K562 (cell line): ENCODE measurements at regions not wholly inside any gene's neighbourhood (a gene's known extent, or its start where the extent isn't known, plus 50 kb on each side); places are given as distances from the start of the nearest gene placed in this dataset.

Source experiments
- ATAC-seq: fragments of 200-7000 bp; cut with Tn5 transposase; 3 replicates; pipeline ENCODE4 v1.9.1; 2020; ENCODE audit warnings: moderate library complexity
- BruUV-seq: library from RNA; stranded (reverse); fragments of 400-500 nt; replicated peaks from 2 replicates; lab custom pipeline; 2021; lab: Mats Ljungman, UMichigan
- CTCF ChIA-PET: fragments of 300-600 bp; formaldehyde crosslinking; extraction: SDS; loops from one replicate; lab custom pipeline; 2021; ENCODE audit warnings: low intra/inter-chr PET ratio; lab: Yijun Ruan, JAX
- POLR2A ChIA-PET: fragments of 300-600, 350-650 bp; sonication (Branson Sonifier 250); formaldehyde crosslinking; extraction: SDS; loops from one replicate; lab custom pipeline; 2021; ENCODE audit warnings: antibody characterized with exemption, inconsistent platforms; lab: Yijun Ruan, JAX
- DNase-seq, 4 experiments: peaks; one replicate each; pipeline versions ENCODE4 v3.0.0 to v3.0.0-alpha.2; 2011 to 2018; ENCODE audit warnings: low spot score in 3 of 4, mixed read lengths in 3 of 4; ENCODE audit errors: extremely low read depth in 1 of 4
- FAIRE-seq: peaks from 2 replicates; lab custom pipeline; 2011; peaks lifted over from hg19 to GRCh38; lab: Jason Lieb, UNC
- H2AFZ ChIP-seq: 2 replicates; pipeline ENCODE4 v1.6.0; 2011; ENCODE audit warnings: low read depth, low read length, control low read depth, inconsistent platforms
- H3K27ac ChIP-seq: fragments of 200-600 bp; 3 replicates; pipeline ENCODE4 v1.8.0; 2011; ENCODE audit warnings: low read depth, mild to moderate bottlenecking, control low read depth, inconsistent platforms, low read length, moderate library complexity, mixed read lengths; ENCODE audit errors: extremely low read depth
- H3K27me3 ChIP-seq, 2 experiments: fragments of 300-600 bp in 1 of 2; 2 replicates in 1 of 2; 3 replicates in 1 of 2; pipeline versions ENCODE4 v1.6.0 to v1.8.0; 2011; ENCODE audit warnings: inconsistent platforms in 2 of 2, low read length in 2 of 2, mild to moderate bottlenecking in 1 of 2, mixed read lengths in 1 of 2, moderate library complexity in 1 of 2; ENCODE audit not compliant: control insufficient read depth in 2 of 2, insufficient read depth in 2 of 2
- H3K36me3 ChIP-seq: fragments of 300-600 bp; 3 replicates; pipeline ENCODE4 v1.8.0; 2011; ENCODE audit warnings: mild to moderate bottlenecking, low read length, inconsistent platforms; ENCODE audit not compliant: control insufficient read depth, insufficient read depth
- H3K4me1 ChIP-seq, 2 experiments: fragments of 200-600 bp in 1 of 2; replicated peaks in 1 of 2; 2 replicates in 1 of 2; 3 replicates in 1 of 2; pipeline versions ENCODE4 v1.5.1 to v1.8.0; 2011; ENCODE audit warnings: inconsistent platforms in 2 of 2, low read length in 2 of 2, mild to moderate bottlenecking in 1 of 2, mixed read lengths in 1 of 2, moderate library complexity in 1 of 2; ENCODE audit not compliant: control insufficient read depth in 2 of 2, insufficient read depth in 2 of 2
- H3K4me2 ChIP-seq: 2 replicates; pipeline ENCODE4 v1.6.1; 2011; ENCODE audit warnings: low read length, control low read depth, inconsistent platforms, mixed read lengths; ENCODE audit not compliant: insufficient read depth
- H3K4me3 ChIP-seq: fragments of 200-600 bp; sonication (generic), shearing (Covaris generic); 2 replicates; pipeline ENCODE4 v1.5.1; 2016; ENCODE audit warnings: control low read depth, inconsistent platforms
- H3K79me2 ChIP-seq: fragments of 200-600 bp; 3 replicates; pipeline ENCODE4 v1.8.0; 2011; ENCODE audit warnings: low read length, inconsistent platforms; ENCODE audit not compliant: control insufficient read depth, insufficient read depth
- H3K9ac ChIP-seq, 2 experiments: 2 replicates each; pipeline versions ENCODE4 v1.6.0 to v1.6.1; 2011; ENCODE audit warnings: low read depth in 2 of 2, low read length in 2 of 2, control low read depth in 1 of 2, inconsistent platforms in 1 of 2, mild to moderate bottlenecking in 1 of 2, mixed read lengths in 1 of 2; ENCODE audit not compliant: insufficient read depth in 1 of 2
- H3K9me1 ChIP-seq: one replicate; pipeline ENCODE4 v1.6.0; 2011; ENCODE audit warnings: inconsistent platforms, mild to moderate bottlenecking, low read length, moderate library complexity; ENCODE audit not compliant: control insufficient read depth, insufficient read depth
- H3K9me3 ChIP-seq: replicated peaks from 2 replicates; pipeline ENCODE4 v1.5.1; 2011; ENCODE audit warnings: low read depth, low read length, inconsistent platforms; ENCODE audit not compliant: control insufficient read depth, insufficient read depth
- H4K20me1 ChIP-seq: replicated peaks from 2 replicates; pipeline ENCODE4 v1.6.1; 2011; ENCODE audit warnings: low read length, inconsistent platforms, mixed read lengths; ENCODE audit not compliant: control insufficient read depth, insufficient read depth
- DPF2 ChIP-seq: fragments of 450-650 bp; IDR thresholded peaks from 2 replicates; pipeline ENCODE4 v1.6.1; 2016
- SREBF1 ChIP-seq: fragments of 150-350 bp; IDR thresholded peaks from 2 replicates; pipeline ENCODE4 v1.6.1; 2014; ENCODE audit warnings: antibody characterized with exemption, low read depth, low read length, borderline replicate concordance
- WGBS: fragments of 100-300 bp; shearing (Covaris generic); methylation state at CpG from one replicate; pipeline ENCODE4 v1.1.6; 2016; ENCODE audit warnings: low coverage, mixed read lengths; ENCODE audit not compliant: insufficient coverage; ENCODE audit errors: missing lambda C conversion rate; 5-methylcytosine and 5-hydroxymethylcytosine counted together
- in situ Hi-C: fragments of 300-500 bp; cut with MboI; formaldehyde crosslinking; loops from 4 replicates; pipeline ENCODE4 v1.15.0; 2018; ENCODE audit warnings: inconsistent platforms, mixed read lengths
- intact Hi-C: fragments of 100-400 bp; cut with micrococcal nuclease; formaldehyde crosslinking; loops from 2 replicates; pipeline ENCODE4 v1.14.2; 2022
- TF ChIP-seq, protein P1 (sequence below): fragments of 450-650 bp; formaldehyde crosslinking; IDR thresholded peaks from 2 replicates; pipeline ENCODE4 v1.4.0; 2020; ENCODE audit warnings: mild to moderate bottlenecking, moderate library complexity
- TF ChIP-seq, protein P2 (sequence below), 2 experiments: fragments of 450-650 bp in 1 of 2; IDR thresholded peaks; 2 replicates each; pipeline ENCODE4 v1.6.1; 2011 to 2017; ENCODE audit warnings: low read depth in 2 of 2, antibody characterized with exemption in 1 of 2, borderline replicate concordance in 1 of 2, low read length in 1 of 2, mild to moderate bottlenecking in 1 of 2, mixed read lengths in 1 of 2; ENCODE audit not compliant: control insufficient read depth in 1 of 2
- TF ChIP-seq, protein P3 (sequence below): fragments of 250-450 bp; sonication (Bioruptor Pico); IDR thresholded peaks from 2 replicates; pipeline ENCODE4 v1.8.0; 2022; ENCODE audit warnings: inconsistent platforms, mild to moderate bottlenecking, moderate library complexity, borderline replicate concordance

DNA sequence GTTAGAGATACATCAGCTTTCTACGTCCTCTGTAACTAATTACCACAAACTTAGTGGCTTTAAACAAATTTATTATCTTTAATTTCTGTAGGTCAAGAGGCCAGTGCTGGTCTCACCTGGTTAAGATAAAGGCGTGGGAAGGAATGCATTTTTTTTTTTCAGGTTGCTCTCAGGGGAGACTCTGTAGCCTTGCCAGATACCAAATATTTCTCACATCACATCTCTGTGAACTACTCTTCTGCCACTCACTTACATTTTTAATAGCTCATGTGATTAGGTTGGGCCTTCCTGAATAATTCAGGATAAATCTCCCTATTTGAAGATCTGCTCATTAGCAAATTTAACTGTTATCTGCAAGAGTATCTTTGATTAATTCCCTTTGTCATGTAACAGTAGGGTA lies 214.6 kb downstream of the CBLN2 start:
- Histone ChIP-seq H3K4me2 (no peak overlapping the region), H3K27me3 (no peaks in the 10 kb centered on the region), H4K20me1 (no peaks in the 10 kb centered on the region), H3K4me1 (no peaks in the 10 kb centered on the region), H3K9me3 (no peaks in the 10 kb centered on the region), H3K27ac (no peak overlapping the region), H3K79me2 (no peaks in the 10 kb centered on the region), H3K9me1 (no peaks in the 10 kb centered on the region), H2AFZ (no peak overlapping the region), H3K9ac (no peak overlapping the region), H3K4me3 (no peak overlapping the region), H3K36me3 (no peaks in the 10 kb centered on the region)
- POLR2A ChIA-PET = no interaction called here
- intact Hi-C loops = no loop called here
- DNase-seq = no peak
- WGBS = 0% methylated on average over 1 of the region's 2 CpGs
- TF ChIP-seq SREBF1 = no peak
- TF ChIP-seq, protein P1, sequence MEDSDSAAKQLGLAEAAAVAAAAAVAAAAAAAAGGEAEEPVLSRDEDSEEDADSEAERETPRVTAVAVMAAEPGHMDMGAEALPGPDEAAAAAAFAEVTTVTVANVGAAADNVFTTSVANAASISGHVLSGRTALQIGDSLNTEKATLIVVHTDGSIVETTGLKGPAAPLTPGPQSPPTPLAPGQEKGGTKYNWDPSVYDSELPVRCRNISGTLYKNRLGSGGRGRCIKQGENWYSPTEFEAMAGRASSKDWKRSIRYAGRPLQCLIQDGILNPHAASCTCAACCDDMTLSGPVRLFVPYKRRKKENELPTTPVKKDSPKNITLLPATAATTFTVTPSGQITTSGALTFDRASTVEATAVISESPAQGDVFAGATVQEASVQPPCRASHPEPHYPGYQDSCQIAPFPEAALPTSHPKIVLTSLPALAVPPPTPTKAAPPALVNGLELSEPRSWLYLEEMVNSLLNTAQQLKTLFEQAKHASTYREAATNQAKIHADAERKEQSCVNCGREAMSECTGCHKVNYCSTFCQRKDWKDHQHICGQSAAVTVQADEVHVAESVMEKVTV (CRISPR knock-in tag) = no peak
- no peak for TF ChIP-seq DPF2
- TF ChIP-seq, protein P2, sequence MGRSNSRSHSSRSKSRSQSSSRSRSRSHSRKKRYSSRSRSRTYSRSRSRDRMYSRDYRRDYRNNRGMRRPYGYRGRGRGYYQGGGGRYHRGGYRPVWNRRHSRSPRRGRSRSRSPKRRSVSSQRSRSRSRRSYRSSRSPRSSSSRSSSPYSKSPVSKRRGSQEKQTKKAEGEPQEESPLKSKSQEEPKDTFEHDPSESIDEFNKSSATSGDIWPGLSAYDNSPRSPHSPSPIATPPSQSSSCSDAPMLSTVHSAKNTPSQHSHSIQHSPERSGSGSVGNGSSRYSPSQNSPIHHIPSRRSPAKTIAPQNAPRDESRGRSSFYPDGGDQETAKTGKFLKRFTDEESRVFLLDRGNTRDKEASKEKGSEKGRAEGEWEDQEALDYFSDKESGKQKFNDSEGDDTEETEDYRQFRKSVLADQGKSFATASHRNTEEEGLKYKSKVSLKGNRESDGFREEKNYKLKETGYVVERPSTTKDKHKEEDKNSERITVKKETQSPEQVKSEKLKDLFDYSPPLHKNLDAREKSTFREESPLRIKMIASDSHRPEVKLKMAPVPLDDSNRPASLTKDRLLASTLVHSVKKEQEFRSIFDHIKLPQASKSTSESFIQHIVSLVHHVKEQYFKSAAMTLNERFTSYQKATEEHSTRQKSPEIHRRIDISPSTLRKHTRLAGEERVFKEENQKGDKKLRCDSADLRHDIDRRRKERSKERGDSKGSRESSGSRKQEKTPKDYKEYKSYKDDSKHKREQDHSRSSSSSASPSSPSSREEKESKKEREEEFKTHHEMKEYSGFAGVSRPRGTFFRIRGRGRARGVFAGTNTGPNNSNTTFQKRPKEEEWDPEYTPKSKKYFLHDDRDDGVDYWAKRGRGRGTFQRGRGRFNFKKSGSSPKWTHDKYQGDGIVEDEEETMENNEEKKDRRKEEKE (IDR thresholded peaks at IDR 0.05; ENCODE audit: borderline replicate concordance in 1 of 2, control insufficient read depth in 1 of 2, low read depth in 2 of 2, low read length in 1 of 2) = no peak
- TF ChIP-seq, protein P3, sequence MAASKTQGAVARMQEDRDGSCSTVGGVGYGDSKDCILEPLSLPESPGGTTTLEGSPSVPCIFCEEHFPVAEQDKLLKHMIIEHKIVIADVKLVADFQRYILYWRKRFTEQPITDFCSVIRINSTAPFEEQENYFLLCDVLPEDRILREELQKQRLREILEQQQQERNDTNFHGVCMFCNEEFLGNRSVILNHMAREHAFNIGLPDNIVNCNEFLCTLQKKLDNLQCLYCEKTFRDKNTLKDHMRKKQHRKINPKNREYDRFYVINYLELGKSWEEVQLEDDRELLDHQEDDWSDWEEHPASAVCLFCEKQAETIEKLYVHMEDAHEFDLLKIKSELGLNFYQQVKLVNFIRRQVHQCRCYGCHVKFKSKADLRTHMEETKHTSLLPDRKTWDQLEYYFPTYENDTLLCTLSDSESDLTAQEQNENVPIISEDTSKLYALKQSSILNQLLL = no peak
- in situ Hi-C loops = no loop called here
- no TSS peak for BruUV-seq
- FAIRE-seq = no peak
- CTCF ChIA-PET = no interaction called here
- ATAC-seq = no peak
